ENCODE measurements at regions not wholly inside any gene's neighbourhood (a gene's known extent, or its start where the extent isn't known, plus 50 kb on each side); places are given as distances from the start of the nearest gene placed in this dataset.

DNA sequence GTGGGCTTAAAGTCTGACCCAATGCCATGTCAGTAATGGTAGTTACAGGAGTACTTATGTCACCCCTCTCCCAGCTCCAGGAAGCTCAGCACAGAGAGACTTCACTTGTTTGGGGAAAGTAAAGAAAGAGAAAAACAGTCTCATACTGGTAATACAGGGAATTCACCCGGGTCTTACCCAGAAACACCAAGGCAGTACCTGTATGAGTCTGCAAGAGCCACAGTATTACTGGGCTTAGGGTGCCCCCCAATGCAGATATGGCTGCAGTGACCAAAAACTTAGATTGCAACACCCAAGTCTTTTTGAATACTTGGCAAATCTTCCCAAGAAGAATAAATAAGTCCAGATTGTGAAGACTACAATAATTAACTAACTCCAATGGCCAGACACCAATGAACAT is 622.1 kb downstream of the IGSF11 start:
- no peak for DNase-seq (ENCODE audit: low read depth in 2 of 2)

DNA sequence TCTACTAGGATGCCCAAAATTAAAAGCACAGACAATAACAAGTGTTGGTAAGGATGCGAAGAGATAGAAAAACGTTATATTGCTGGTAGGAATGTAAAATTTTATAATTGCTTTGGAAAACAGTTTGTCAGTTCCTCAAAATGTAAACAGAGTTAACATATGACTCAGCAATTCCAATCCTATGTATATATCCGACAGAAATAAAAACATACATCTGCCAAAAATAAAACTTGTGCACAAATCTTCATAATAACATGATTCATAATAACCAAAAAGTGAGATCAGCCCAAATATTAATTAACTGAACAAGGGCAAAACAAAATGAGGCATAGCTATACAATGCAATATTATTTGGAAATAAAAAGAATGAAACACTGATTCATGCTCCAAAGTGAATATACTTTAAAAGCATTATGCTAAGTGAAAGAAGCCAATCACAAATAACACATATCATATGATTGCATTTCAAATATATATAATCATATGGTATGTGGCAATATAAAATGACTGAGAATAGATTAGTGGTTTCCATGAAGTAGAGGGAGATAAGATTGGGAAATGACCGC is 609.3 kb downstream of the IGSF11 start:
- no peak for DNase-seq (ENCODE audit: low read depth in 2 of 2)

DNA sequence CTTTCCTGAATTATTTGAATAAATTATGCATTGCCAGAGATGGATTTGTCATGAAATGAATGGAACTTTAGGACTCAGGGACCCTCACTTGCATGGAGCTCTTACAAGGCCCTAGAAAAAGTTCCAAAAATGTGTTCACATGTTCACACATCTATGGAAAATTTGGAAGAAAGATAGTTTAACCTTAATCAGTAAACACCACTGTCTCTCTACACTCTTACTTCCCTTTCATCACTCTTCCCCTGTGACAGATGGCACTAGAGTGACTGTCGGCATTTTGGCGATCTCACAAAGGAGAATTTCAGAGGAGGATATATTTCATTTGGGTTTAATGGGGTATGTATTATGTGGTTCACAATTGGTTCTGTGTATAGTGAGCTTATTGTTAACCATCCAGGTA is 600.8 kb downstream of the IGSF11 start:
- DNase-seq (ENCODE audit: low read depth in 2 of 2): no peak

DNA sequence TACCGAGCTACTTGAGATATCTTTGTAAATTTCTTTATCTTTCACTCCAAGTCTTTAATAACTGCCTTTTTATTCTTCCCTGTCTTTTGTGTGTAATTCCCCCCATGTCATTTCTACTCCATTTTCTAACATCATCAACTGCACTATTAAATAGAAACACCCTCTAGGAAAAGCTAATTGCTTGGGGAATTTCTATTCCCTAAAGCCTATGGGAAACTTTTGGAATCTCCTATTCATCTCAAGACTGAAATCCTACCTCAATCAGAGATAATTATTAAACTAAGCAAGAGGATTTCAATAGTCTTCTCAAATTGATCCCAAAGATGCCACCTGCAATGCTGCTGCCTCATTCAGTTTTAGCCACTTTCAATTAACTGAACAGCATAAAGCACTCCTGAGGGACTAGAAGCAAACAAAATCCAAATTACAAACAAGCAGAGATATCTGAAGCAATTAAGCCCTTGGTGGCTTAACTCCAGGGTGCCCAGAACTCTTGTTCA is 598.7 kb downstream of the IGSF11 start:
- no peak for DNase-seq (ENCODE audit: low read depth in 2 of 2)

DNA sequence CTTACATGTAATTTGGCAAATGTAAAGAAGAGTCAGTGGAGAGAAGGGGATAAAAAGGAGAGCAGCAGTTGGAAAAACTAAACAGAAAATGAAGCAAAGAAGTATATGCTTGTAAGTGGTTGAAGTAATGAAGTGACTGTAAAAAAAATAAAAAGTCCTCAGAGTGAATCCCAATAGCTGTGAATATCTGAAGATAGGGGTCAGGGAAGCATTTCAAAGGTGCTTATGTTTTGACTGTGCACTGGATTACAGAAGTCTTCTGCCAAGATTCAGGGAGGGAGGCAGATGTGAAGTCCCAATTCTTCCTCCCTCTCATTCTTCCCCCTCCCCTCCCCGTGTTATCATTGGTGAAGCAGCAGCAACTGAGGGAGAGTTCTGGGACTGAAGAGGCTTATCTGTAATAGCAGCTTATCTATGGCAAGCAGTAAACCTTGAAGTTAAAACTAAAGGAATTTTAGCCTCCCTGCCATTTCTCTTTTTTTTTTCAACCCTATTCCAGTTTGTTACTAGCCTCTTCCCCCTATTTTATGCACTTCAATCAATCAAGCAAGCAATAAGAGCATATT is 597.9 kb downstream of the IGSF11 start:
- DNase-seq (ENCODE audit: low read depth in 2 of 2): no peak

DNA sequence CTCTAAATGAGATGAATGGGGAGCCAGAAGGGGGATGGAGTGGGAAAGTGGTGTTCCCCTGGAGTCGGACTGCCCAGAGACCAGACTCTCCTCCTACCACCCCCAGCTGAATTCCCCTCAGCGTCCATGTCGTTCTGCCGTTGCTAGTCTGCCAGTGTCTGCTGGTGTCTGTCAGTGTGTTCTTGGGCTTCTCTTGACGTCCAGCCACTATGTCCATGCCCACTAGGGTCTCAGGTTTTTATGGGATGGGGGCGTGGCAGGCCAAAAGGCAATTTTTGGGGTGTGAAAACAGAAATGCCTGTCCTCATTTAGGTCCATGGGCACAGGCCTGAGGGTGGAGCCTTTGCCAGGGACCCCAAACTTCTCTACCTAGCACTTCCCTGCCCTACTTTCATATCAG is 589.6 kb downstream of the IGSF11 start:
- no peak for DNase-seq (ENCODE audit: low read depth in 2 of 2)

DNA sequence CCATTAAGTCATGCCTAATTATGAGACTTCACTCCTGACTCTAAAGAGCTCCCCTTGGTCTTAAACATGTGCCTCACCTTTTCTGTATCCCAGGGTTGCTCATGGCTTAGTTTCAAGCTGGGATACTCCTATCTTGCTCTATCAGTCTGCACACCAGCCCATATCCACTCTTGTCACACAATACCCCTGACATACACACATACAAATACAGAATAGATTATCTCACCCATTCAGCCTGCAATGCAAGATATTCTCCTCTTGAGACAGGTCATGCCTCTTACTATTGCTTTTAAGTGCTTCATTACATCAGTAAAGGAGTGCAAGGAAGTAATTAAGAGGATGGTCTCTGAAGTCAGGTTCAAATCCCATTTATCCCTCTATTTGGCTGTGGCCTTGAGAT is 587.3 kb downstream of the IGSF11 start:
- no peak for DNase-seq (ENCODE audit: low read depth in 2 of 2)

DNA sequence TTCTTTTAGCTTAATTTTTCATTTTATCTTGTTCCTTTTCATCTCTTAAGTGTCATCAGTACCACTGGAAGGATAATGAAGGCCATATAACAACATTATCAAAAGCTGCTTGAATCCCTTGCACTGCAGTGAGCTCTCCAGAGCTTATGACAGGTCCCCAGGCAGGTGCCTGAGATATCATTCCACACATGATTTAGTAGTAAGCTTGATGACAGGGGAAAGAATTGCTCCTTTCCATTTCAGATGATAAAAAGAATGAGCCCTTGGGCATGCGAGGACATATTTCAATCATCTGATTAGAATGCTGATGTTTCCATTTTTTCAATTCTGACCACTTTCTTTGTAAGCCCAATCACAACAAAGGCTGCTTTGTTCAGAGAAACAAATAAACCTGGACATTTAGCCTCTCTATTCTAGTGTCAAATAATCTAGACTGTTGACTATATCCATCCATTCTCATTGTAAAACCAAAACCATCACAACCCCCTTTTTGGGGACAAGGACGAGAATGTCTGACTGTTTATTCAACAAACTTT is 567.8 kb downstream of the IGSF11 start:
- DNase-seq (ENCODE audit: low read depth in 2 of 2): no peak

DNA sequence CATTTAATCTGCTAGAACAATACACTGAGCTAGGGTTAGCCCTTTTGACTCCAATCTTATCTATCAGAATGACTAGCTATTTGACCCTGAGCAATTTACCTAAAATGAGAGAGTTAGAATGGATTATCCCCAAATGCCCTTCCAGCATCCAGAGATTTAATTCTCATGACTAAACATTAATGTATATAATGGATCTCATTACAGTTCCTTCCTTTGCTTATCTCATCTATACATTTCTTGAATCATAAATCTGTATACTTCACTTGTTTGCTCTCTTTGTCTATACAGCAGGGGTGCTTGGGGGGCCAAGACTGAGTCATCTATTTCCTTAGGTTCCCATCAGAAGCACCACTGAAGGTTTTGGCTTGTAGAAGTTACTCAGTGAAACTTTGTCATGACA is 565.8 kb downstream of the IGSF11 start:
- no peak for DNase-seq (ENCODE audit: low read depth in 2 of 2)

DNA sequence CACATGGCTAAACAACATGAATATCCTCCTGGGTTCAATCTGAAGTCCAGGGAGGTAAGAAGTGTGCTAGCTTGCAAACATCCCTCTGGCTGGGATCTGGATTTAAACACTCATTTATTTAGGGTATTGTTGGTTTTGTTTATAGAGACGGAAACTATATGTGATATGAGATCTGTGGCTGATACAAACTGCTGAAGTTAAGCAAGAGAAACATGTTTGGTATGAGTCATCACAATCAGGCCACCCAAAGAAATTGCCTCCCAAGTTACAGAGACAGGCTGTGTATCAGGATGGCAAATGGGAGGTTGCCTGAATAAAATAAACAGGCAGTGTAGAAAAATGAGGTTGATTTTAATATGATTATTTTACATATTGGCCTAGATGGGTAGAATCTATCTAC is 562.1 kb downstream of the IGSF11 start:
- no peak for DNase-seq (ENCODE audit: low read depth in 2 of 2)

DNA sequence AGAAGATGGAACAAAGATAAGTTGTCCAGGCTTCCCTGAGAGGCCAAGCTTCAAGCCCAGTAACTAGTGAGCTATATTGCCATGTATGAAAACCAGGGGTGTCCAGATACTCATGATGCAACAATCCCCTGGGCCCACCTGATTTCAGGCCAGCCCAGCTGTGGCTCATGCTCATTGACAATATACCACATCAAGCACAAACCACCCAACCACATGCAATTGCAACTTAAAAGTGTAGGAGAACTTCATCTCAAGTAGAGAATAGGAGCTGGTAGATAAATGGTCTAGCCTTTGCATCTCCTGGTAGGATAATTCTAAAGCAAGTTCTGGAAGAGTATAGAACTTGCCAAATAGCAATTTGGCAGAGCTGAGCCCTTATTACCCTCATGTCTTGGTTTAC is 561.3 kb downstream of the IGSF11 start:
- DNase-seq (ENCODE audit: low read depth in 2 of 2): no peak

DNA sequence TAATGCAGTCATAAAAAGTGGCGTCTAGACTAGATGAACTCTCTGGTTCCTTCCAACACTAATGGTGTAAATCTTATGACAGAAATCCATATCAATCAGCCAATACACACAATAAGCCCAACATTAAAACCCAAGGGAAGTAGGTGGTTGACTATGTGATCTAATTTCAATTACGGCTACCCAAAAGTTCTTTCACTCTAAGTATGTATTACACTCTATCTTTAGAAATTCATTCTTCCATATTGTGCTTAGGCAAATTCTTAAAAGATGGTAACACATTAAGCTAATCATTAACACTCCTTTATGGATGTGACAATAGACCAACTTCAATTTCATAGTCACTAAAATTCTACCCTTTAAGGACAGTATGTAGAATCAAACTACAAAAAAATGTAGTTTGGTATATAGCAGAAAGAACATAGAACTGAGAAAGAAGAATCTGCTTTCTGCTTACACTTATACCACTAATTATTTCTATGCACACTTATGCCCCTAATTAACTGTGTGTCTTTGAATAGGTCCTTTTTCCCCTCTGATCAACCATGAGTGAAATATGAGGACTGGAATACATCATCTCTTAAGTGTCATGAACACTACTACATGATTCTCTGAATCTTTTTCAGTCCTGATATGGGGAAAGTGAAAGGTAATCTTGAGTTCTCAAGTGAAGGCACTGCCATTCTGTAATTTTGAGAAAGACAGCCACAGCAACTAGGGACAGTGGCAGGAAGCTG is 557.6 kb downstream of the IGSF11 start:
- DNase-seq (ENCODE audit: low read depth in 2 of 2): no peak

DNA sequence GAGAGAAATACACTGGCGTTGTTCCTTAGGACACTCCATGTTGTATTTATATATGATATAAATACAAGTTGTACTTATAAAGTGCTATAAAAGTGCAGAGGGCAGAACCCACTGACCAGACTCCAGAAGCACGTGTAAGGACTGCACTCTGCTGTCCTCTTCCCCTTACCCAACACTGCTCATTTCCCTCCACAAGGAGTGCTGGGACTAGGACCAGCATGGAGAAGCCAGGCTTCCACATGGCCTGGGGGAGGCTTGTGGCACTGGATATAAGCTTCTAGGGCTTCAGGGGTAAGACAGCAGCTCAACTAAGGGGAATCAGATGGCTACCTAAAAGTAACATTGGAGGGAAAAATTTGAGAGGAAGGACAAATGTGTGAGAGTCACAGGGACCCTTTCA is 556.9 kb downstream of the IGSF11 start:
- DNase-seq (ENCODE audit: low read depth in 2 of 2): no peak

DNA sequence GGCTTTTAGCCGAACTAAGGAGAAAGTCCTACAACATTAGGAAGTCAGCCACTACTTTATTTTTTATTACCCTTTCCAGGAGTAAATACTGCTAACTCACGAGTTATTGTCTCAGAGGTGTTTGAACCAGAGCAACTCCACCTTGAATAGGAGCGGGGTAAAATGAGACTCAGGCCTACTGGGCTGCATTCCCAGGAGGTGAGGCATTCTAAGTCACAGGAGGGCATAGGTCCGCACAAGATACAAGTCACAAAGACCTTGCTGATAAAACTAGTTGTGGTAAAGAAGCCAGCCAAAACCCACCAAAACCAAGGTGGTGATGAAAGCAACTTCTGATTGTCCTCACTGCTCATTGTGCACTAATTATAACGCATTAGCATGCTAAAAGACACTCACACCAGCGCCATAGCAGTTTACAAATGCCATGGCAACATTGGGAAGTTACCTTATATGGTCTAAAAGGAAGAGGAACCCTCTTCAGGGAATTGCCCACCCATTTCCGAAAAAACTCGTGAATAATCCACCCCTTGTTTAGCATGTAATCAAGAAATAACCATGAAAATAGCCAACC is 555.9 kb downstream of the IGSF11 start:
- no peak for DNase-seq (ENCODE audit: low read depth in 2 of 2)

DNA sequence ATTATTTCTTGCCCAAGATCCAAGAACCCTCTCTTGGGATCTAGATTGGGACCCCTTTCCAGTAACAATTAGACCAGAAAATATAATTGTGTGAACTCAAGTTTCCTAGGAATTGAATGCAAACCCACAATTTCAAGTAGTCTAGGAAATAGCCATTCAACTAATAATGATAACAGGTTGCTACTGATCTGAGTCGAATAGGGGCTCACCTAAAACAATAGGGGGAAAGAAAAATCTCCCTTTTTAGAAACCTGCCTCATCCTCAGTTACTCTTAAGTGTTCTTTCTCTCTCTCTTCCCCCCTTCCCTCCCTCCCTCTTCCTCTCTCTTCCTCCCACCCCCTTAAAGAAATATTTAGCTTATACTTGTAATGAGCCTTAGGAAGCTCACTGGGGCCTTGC is 555.3 kb downstream of the IGSF11 start:
- DNase-seq (ENCODE audit: low read depth in 2 of 2): no peak

DNA sequence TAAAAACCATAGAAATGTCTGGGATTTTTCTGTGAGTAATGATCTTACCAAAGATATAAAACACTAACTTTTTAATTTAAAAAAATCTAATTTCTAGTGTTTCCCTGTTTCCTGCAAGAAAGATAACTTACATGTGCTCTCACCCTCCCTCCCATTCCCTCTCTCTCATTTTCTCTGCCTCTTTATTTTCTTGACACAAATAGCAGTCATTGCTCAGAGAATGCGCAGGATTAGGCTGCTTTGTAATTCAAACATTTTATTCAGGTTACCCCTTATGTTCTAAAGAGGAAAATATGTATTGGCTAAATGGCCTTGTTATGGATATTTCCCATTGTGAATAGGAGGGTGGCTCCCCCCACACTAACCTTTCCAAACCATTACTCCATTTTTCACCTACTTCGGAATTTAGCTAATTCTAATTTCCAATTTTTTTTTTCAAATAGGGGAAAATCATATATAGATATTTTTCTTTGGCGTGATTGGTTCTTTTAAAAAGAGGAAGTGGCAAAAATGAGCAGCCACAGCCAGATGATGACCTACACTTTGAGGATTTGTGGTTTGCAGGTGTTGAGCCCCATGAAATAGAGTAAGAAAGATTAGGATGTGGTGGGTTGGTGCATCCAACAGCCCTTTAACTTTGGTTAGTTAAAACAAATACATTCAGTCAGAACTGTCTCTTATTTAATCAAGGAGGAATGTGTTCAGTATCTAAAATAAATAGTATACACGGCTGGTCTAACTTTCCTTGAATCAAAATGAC is 554.4 kb downstream of the IGSF11 start:
- no peak for DNase-seq (ENCODE audit: low read depth in 2 of 2)

DNA sequence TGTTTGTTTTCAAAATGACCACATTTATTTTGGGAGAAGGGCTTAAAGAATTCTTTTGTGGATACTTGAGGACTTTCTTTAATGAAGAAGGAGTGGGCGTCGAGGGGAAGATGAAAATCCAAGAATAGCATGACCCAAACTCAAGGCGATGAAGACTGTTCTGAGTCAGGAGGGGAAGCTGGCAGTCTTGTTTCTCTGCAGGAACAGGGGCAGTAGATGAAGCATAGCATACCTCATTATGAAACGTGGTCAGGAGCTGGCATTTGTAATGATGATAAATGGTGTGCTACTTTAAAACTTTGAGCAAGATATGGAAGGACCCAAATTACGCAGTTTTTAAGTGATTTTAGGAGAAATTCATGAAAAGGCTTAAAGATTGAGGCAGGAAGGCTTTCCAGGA is 549.0 kb downstream of the IGSF11 start:
- no peak for DNase-seq (ENCODE audit: low read depth in 2 of 2)

DNA sequence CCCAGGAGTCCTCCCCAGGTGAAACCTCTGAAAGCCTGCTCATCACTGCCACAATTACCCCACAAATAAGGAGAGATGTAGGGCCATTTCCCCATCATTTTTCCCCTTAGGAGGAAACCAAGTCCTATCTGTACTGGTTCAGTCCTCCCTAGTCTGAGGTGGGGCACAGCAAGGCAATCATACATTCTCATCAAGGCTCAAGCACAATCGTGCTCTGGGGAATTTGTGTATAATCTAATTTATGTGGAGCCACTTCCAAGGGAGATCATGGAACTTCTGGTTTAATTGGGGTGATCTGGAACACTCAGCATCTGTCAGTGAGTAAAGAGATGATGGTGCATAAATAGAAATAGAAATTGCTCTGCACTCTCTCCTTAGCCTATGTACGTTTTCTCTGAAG is 546.9 kb downstream of the IGSF11 start:
- DNase-seq (ENCODE audit: low read depth in 2 of 2): no peak

DNA sequence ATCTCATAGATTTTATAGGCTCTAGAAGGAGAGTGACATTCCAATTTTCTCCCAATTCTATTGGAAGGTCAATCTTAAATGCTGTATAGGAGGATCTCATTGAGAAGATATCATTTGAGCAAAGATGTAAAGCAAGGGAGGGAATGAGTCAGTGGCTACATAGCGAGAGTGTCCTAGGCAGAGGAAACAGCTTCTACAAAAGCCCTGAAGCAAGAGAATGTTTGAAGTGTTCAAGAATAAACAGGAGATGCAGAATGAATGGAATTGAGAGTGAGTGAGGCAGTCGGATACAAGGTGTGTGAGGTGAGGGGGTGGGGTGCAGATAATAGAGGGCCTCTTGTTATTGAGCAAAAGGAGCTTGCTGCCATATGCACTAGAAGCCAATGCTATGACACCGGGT is 545.9 kb downstream of the IGSF11 start:
- DNase-seq (ENCODE audit: low read depth in 2 of 2): no peak

DNA sequence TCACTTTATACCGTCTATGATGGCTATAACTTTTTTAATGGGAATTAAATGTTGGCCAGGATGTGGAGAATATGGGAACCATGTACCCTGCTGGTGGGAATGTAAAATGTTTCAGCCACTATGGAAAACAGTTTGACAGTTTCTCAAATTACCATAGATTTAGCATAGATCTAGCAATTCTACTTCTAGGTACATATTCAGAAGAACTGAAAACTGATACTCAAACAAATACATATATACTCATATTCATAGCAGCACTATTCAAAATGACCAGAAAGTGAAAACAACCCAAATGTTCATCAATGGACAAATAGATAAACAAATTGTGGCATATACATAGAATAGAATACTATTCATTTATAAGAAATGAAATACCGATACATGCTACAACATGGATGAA is 539.4 kb downstream of the IGSF11 start:
- no peak for DNase-seq (ENCODE audit: low read depth in 2 of 2)

DNA sequence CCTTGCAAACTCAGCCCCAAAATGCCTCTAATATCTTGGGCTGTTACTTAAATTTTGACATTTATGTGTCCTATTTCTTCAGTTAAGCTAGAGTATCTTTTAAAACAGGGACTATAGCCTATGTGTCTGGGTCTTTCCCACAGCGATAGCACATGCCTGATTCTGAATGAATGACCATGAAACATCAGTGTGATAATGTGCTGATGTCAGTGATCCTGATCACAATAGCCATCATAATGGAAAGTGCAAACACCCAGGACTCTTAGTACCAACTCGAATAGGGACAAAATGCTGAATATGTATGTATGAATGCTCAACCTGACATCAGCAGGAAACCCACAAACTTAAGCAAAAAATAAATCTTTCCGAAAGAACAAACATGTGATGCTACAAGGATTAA is 537.4 kb downstream of the IGSF11 start:
- no peak for DNase-seq (ENCODE audit: low read depth in 2 of 2)

DNA sequence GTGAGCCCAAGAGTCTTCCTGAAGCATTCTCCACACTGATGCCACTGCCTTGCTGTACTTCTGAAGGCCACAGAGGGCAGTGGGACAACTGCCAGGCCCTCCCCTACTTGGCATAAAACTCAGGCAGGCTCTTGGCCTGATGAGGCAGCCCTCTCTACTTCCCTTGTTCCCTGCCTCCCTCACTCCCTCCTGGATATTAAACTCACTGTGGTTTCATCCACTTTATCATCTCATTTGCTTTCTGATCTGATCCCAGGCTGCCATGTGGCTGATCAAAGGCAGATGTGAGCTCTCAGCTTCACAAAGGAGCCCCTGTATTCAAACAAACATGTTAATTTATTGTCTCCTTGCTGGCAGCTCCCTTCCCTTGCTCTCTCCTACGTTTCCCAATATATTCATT is 533.5 kb downstream of the IGSF11 start:
- no peak for DNase-seq (ENCODE audit: low read depth in 2 of 2)
